Liver (tissue), 8 donors: ENCODE measurements at regions not wholly inside any gene's neighbourhood (a gene's known extent, or its start where the extent isn't known, plus 50 kb on each side); places are given as distances from the start of the nearest gene placed in this dataset.

Experiments used
- DNase-seq: peaks from one replicate; pipeline ENCODE4 v3.0.0-alpha.2; 2017; ENCODE audit warnings: low spot score
- H3K27ac ChIP-seq, 2 donors: one replicate each; pipeline ENCODE4 v1.7.0; 2013; ENCODE audit warnings: inconsistent platforms in 2 of 2, low read length in 2 of 2, control low read depth in 1 of 2, low read depth in 1 of 2, mild to moderate bottlenecking in 1 of 2
- H3K27me3 ChIP-seq, 4 donors: one replicate each; pipeline versions ENCODE4 v1.6.1 to v1.7.0; 2013; ENCODE audit warnings: low read length in 3 of 4, inconsistent platforms in 1 of 4, mild to moderate bottlenecking in 1 of 4, moderate library complexity in 1 of 4; ENCODE audit not compliant: control insufficient read depth in 4 of 4, insufficient read depth in 4 of 4
- H3K36me3 ChIP-seq, 4 donors: one replicate each; pipeline versions ENCODE4 v1.6.1 to v1.7.0; 2013; ENCODE audit warnings: low read length in 3 of 4, mild to moderate bottlenecking in 3 of 4, low read depth in 1 of 4, moderate library complexity in 1 of 4; ENCODE audit not compliant: control insufficient read depth in 4 of 4, insufficient read depth in 3 of 4
- H3K4me1 ChIP-seq, 4 donors: one replicate each; pipeline versions ENCODE4 v1.6.1 to v1.7.0; 2013; ENCODE audit warnings: low read length in 3 of 4, mild to moderate bottlenecking in 3 of 4, moderate library complexity in 1 of 4; ENCODE audit not compliant: control insufficient read depth in 4 of 4, insufficient read depth in 4 of 4
- H3K4me3 ChIP-seq, 3 donors: one replicate each; pipeline versions ENCODE4 v1.6.1 to v1.7.0; 2013; ENCODE audit warnings: low read length in 3 of 3, control low read depth in 1 of 3, low read depth in 1 of 3, mild to moderate bottlenecking in 1 of 3
- H3K9ac ChIP-seq, 2 donors: one replicate each; pipeline ENCODE4 v1.7.0; 2013; ENCODE audit warnings: low read length in 2 of 2, mild to moderate bottlenecking in 2 of 2, moderate library complexity in 2 of 2, control low read depth in 1 of 2, low read depth in 1 of 2
- H3K9me3 ChIP-seq, 4 donors: one replicate each; pipeline versions ENCODE4 v1.6.1 to v1.7.0; 2013; ENCODE audit warnings: low read length in 3 of 4; ENCODE audit not compliant: control insufficient read depth in 4 of 4
- ATF3 ChIP-seq: IDR thresholded peaks from 2 replicates; pipeline ENCODE4 v1.6.1; 2016; ENCODE audit warnings: antibody characterized with exemption
- EGR1 ChIP-seq, 2 donors: IDR thresholded peaks; 2 replicates each; pipeline ENCODE4 v1.6.1; 2016 to 2018; ENCODE audit warnings: antibody characterized with exemption in 2 of 2, low read depth in 2 of 2
- FOXA1 ChIP-seq: IDR thresholded peaks from 2 replicates; pipeline ENCODE4 v1.6.1; 2016; ENCODE audit warnings: antibody characterized with exemption
- FOXA2 ChIP-seq: IDR thresholded peaks from 2 replicates; pipeline ENCODE4 v1.6.1; 2016; ENCODE audit warnings: antibody characterized with exemption
- GABPA ChIP-seq, 2 donors: IDR thresholded peaks in 1 of 2; conservative IDR thresholded peaks in 1 of 2; 2 replicates each; pipeline ENCODE4 v1.6.1; 2016; ENCODE audit warnings: antibody characterized with exemption in 2 of 2, mild to moderate bottlenecking in 1 of 2, moderate library complexity in 1 of 2
- HNF4A ChIP-seq, 2 donors: conservative IDR thresholded peaks; 2 replicates each; pipeline ENCODE4 v1.6.1; 2016; ENCODE audit warnings: antibody characterized with exemption in 2 of 2, mild to moderate bottlenecking in 2 of 2
- HNF4G ChIP-seq: IDR thresholded peaks from 2 replicates; pipeline ENCODE4 v1.6.1; 2016; ENCODE audit warnings: antibody characterized with exemption
- JUND ChIP-seq, 2 donors: IDR thresholded peaks; 2 replicates each; pipeline ENCODE4 v1.6.1; 2016; ENCODE audit warnings: antibody characterized with exemption in 2 of 2
- MAX ChIP-seq: IDR thresholded peaks from 2 replicates; pipeline ENCODE4 v1.6.1; 2016; ENCODE audit warnings: antibody characterized with exemption
- NR2F2 ChIP-seq: IDR thresholded peaks from 2 replicates; pipeline ENCODE4 v1.6.1; 2016; ENCODE audit warnings: antibody characterized with exemption
- RAD21 ChIP-seq, 2 donors: IDR thresholded peaks; 2 replicates each; pipeline ENCODE4 v1.6.1; 2016; ENCODE audit warnings: antibody characterized with exemption in 2 of 2, mild to moderate bottlenecking in 2 of 2
- REST ChIP-seq: IDR thresholded peaks from 2 replicates; pipeline ENCODE4 v1.6.1; 2016; ENCODE audit warnings: antibody characterized with exemption, mild to moderate bottlenecking
- RXRA ChIP-seq, 2 donors: IDR thresholded peaks; 2 replicates each; pipeline ENCODE4 v1.6.1; 2017 to 2018; ENCODE audit warnings: antibody characterized with exemption in 2 of 2, mild to moderate bottlenecking in 1 of 2
- SP1 ChIP-seq: IDR thresholded peaks from 2 replicates; pipeline ENCODE4 v1.6.1; 2018; ENCODE audit warnings: antibody characterized with exemption, mild to moderate bottlenecking
- TAF1 ChIP-seq: conservative IDR thresholded peaks from 2 replicates; pipeline ENCODE4 v1.6.1; 2016; ENCODE audit warnings: antibody characterized with exemption, mild to moderate bottlenecking
- YY1 ChIP-seq: IDR thresholded peaks from 2 replicates; pipeline ENCODE4 v1.6.1; 2016; ENCODE audit warnings: antibody characterized with exemption, mild to moderate bottlenecking
- WGBS: extraction: QIAGEN DNeasy Blood & Tissue Kit; methylation state at CpG from one replicate; pipeline ENCODE4 v1.1.7; 2013; 5-methylcytosine and 5-hydroxymethylcytosine counted together
- TF ChIP-seq, protein P1 (sequence below): fragments of 150-350 bp; IDR thresholded peaks from 2 replicates; pipeline ENCODE4 v1.5.1; 2017; ENCODE audit warnings: improper control_type of control experiment, low read depth, low read length; ENCODE audit not compliant: missing input control
- TF ChIP-seq, protein P2 (sequence below): IDR thresholded peaks from 2 replicates; pipeline ENCODE4 v1.6.1; 2016; ENCODE audit warnings: antibody characterized with exemption
- donor health status: healthy.
- donor health status: healthy.
- donor health status: healthy.
- donor health status: healthy.
- donor health status: healthy.

DNA sequence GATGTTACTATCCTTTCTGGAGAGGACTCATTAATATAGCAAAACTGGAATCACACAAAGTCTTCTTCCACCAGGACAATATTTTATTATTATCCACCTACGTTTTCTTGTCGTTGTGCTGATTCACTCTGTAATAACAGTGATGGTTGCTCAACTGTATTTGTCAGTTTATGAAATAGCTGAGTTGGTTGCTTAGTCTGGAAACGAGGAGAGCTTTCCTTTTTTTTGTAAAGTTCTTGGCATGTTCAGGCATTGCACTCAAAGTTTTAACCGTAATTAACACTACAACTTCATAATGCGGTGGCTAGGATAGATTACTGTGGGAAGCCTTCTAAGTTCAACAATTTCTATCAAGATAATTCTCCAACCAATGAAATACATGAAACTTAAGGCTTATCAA, 131.2 kb downstream of the RAP2B start:
- H3K27ac ChIP-seq = no peak overlapping the region
- TF ChIP-seq, protein P1, sequence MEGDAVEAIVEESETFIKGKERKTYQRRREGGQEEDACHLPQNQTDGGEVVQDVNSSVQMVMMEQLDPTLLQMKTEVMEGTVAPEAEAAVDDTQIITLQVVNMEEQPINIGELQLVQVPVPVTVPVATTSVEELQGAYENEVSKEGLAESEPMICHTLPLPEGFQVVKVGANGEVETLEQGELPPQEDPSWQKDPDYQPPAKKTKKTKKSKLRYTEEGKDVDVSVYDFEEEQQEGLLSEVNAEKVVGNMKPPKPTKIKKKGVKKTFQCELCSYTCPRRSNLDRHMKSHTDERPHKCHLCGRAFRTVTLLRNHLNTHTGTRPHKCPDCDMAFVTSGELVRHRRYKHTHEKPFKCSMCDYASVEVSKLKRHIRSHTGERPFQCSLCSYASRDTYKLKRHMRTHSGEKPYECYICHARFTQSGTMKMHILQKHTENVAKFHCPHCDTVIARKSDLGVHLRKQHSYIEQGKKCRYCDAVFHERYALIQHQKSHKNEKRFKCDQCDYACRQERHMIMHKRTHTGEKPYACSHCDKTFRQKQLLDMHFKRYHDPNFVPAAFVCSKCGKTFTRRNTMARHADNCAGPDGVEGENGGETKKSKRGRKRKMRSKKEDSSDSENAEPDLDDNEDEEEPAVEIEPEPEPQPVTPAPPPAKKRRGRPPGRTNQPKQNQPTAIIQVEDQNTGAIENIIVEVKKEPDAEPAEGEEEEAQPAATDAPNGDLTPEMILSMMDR = no peak
- no peak for TF ChIP-seq RXRA (IDR thresholded peaks at IDR 0.05)
- no peak for TF ChIP-seq FOXA2
- no peak for TF ChIP-seq SP1
- no peak for TF ChIP-seq HNF4A (conservative IDR thresholded peaks at IDR 0.05)
- DNase-seq = no peak
- WGBS = 58% methylated on average over 5 of the region's 5 CpGs
- H3K36me3 ChIP-seq = no peaks in the 10 kb centered on the region
- H3K27me3 ChIP-seq = no peaks in the 10 kb centered on the region
- H3K9ac ChIP-seq = no peak overlapping the region
- H3K4me3 ChIP-seq = no peak overlapping the region
- H3K9me3 ChIP-seq = no peaks in the 10 kb centered on the region
- H3K4me1 ChIP-seq = no peaks in the 10 kb centered on the region

DNA sequence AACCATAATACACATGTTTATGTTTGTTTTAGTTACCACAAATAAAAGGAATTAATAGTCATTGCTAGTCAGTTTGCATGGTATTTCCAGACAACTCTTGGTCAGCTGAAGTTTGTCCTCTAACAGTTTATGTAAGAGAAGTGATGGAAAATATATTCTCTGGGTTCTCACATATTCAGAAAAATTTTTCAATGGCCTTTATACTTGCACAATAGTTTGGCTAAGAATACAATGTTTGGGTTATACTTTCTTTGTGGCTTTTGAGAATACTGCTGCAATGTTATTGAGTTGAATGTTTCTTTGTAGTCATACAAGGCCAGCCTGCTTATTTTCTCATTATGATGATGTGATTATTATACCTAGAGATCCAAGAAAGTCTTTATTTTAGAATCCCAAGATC, 133.9 kb downstream of the RAP2B start:
- no peak for DNase-seq
- Histone ChIP-seq H3K36me3 (no peaks in the 10 kb centered on the region), H3K27ac (no peak overlapping the region), H3K9me3 (no peaks in the 10 kb centered on the region), H3K4me3 (no peak overlapping the region), H3K9ac (no peak overlapping the region), H3K4me1 (no peaks in the 10 kb centered on the region), H3K27me3 (peaks cover 0 to 2% (median 0%) of the 10 kb centered on the region in 4 donors)
- no peak for TF ChIP-seq TAF1
- TF ChIP-seq RXRA (IDR thresholded peaks at IDR 0.05) = no peak
- TF ChIP-seq HNF4G = no peak
- no peak for TF ChIP-seq FOXA1
- no peak for TF ChIP-seq YY1
- no peak for TF ChIP-seq NR2F2
- no peak for TF ChIP-seq EGR1 (IDR thresholded peaks at IDR 0.05; ENCODE audit: low read depth in 2 of 2)
- TF ChIP-seq, protein P2, sequence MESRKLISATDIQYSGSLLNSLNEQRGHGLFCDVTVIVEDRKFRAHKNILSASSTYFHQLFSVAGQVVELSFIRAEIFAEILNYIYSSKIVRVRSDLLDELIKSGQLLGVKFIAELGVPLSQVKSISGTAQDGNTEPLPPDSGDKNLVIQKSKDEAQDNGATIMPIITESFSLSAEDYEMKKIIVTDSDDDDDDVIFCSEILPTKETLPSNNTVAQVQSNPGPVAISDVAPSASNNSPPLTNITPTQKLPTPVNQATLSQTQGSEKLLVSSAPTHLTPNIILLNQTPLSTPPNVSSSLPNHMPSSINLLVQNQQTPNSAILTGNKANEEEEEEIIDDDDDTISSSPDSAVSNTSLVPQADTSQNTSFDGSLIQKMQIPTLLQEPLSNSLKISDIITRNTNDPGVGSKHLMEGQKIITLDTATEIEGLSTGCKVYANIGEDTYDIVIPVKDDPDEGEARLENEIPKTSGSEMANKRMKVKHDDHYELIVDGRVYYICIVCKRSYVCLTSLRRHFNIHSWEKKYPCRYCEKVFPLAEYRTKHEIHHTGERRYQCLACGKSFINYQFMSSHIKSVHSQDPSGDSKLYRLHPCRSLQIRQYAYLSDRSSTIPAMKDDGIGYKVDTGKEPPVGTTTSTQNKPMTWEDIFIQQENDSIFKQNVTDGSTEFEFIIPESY = no peak
- no peak for TF ChIP-seq RAD21 (IDR thresholded peaks at IDR 0.05)
- TF ChIP-seq, protein P1 = no peak
- no peak for TF ChIP-seq ATF3
- no peak for TF ChIP-seq JUND (IDR thresholded peaks at IDR 0.05)
- TF ChIP-seq MAX = no peak
- TF ChIP-seq GABPA (IDR thresholded peaks at IDR 0.05 in 1 of 2, conservative IDR thresholded peaks at IDR 0.05 in 1 of 2) = no peak
- no peak for TF ChIP-seq REST
- no peak for TF ChIP-seq SP1
- no peak for TF ChIP-seq FOXA2
